ENCODE measurements at regions not wholly inside any gene's neighbourhood (a gene's known extent, or its start where the extent isn't known, plus 50 kb on each side); places are given as distances from the start of the nearest gene placed in this dataset.

DNA sequence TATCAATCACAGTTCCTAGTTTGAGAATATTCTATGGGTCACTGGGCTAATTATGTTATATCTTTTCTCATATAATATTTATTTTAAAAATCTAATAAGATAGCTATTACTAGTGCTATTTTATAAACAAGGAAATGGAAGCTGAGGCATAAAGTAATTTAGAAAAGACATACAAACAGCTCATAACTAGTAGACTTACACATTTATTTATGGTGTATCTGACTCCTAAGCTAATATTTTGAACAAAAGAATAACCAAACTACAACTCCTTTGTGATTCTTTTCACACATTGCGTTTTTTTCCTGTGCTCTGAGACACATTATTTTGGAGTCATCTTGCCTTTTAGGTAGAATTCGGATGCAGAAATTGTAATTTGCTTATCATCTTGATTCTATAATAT is 742.0 kb upstream of the LRRTM4 start:
- no peaks in the 10 kb centered on the region for H3K9me3 ChIP-seq (ENCODE audit: control insufficient read depth, low read depth, low read length)
- no peak overlapping the region for H2BK120ac ChIP-seq (ENCODE audit: low read depth, low read length, poor library complexity, severe bottlenecking)
- no peak overlapping the region for H4K8ac ChIP-seq (replicated peaks; ENCODE audit: insufficient read length, low read depth, low read length)
- no peaks in the 10 kb centered on the region for H4K20me1 ChIP-seq (ENCODE audit: control insufficient read depth, insufficient read depth, insufficient read length)
- no CpG with 5 or more reads among the region's 2 CpGs for WGBS (ENCODE audit: extremely low coverage, insufficient read length, low lambda C conversion rate)
- no peaks in the 10 kb centered on the region for H3K27me3 ChIP-seq (ENCODE audit: insufficient read depth, low read length)
- no peaks in the 10 kb centered on the region for H3K23me2 ChIP-seq (ENCODE audit: insufficient read length, low read depth, low read length, poor library complexity, severe bottlenecking)
- H3K4me1 Mint-ChIP-seq, result peaks cover 10 to 14% of the 10 kb centered on the region in 2 experiments
- no peak overlapping the region for H4K5ac ChIP-seq (ENCODE audit: insufficient read length, low read depth, low read length)
- no peaks in the 10 kb centered on the region for H3K9me3 Mint-ChIP-seq
- no peak overlapping the region for H2AFZ ChIP-seq (ENCODE audit: low read length)
- no peak overlapping the region for H3K4me3 Mint-ChIP-seq
- H3K56ac ChIP-seq (ENCODE audit: insufficient read length, low read depth, low read length), result no peak overlapping the region
- no peaks in the 10 kb centered on the region for H3K79me2 ChIP-seq (ENCODE audit: insufficient read depth, low read length)
- H3K9ac ChIP-seq (ENCODE audit: extremely low read depth, insufficient read length, low read length), result no peak overlapping the region
- no peak overlapping the region for H2BK20ac ChIP-seq (ENCODE audit: low read depth, low read length, poor library complexity, severe bottlenecking)
- no peaks in the 10 kb centered on the region for H3K36me3 Mint-ChIP-seq (ENCODE audit: insufficient read depth in 1 of 3, low read depth in 3 of 3)
- no peak overlapping the region for H3K4ac ChIP-seq (ENCODE audit: low read depth, low read length)
- no peak overlapping the region for H3T11ph ChIP-seq (ENCODE audit: low read length)
- TF ChIP-seq, protein P1, sequence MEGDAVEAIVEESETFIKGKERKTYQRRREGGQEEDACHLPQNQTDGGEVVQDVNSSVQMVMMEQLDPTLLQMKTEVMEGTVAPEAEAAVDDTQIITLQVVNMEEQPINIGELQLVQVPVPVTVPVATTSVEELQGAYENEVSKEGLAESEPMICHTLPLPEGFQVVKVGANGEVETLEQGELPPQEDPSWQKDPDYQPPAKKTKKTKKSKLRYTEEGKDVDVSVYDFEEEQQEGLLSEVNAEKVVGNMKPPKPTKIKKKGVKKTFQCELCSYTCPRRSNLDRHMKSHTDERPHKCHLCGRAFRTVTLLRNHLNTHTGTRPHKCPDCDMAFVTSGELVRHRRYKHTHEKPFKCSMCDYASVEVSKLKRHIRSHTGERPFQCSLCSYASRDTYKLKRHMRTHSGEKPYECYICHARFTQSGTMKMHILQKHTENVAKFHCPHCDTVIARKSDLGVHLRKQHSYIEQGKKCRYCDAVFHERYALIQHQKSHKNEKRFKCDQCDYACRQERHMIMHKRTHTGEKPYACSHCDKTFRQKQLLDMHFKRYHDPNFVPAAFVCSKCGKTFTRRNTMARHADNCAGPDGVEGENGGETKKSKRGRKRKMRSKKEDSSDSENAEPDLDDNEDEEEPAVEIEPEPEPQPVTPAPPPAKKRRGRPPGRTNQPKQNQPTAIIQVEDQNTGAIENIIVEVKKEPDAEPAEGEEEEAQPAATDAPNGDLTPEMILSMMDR (conservative IDR thresholded peaks at IDR 0.05), result no peak
- H4K91ac ChIP-seq (ENCODE audit: insufficient read length, low read depth, low read length), result no peak overlapping the region
- no peak overlapping the region for H3K27ac ChIP-seq (ENCODE audit: insufficient read length, low read depth, low read length)
- H3K27ac Mint-ChIP-seq, result no peak overlapping the region
- H2BK12ac ChIP-seq (ENCODE audit: insufficient read length, low read depth, low read length), result no peak overlapping the region
- no peak overlapping the region for H2BK15ac ChIP-seq (ENCODE audit: low read depth, low read length)
- H2BK5ac ChIP-seq (ENCODE audit: insufficient read length, low read length), result no peak overlapping the region
- no peak overlapping the region for H3K23ac ChIP-seq (ENCODE audit: insufficient read length, low read depth, low read length)
- H3K4me1 ChIP-seq (ENCODE audit: insufficient read depth, low read length), result no peaks in the 10 kb centered on the region
- no peak overlapping the region for H2AK5ac ChIP-seq (ENCODE audit: insufficient read length, low read length)
- no peak for DNase-seq
- H3K14ac ChIP-seq (ENCODE audit: insufficient read depth, low read length), result no peak overlapping the region
- no peak overlapping the region for H3K4me2 ChIP-seq (ENCODE audit: insufficient read depth, insufficient read length, low read length)
- H3K27me3 Mint-ChIP-seq (ENCODE audit: low read depth), result no peaks in the 10 kb centered on the region
- no peak overlapping the region for H3K18ac ChIP-seq (ENCODE audit: insufficient read length, low read depth, low read length)
- H3K79me1 ChIP-seq (ENCODE audit: insufficient read depth, low read depth, low read length, poor library complexity, severe bottlenecking), result no peaks in the 10 kb centered on the region

All from H9 (cell line).